ENCODE measurements at regions not wholly inside any gene's neighbourhood (a gene's known extent, or its start where the extent isn't known, plus 50 kb on each side); places are given as distances from the start of the nearest gene placed in this dataset.
A peak's percentile ranks its signal among the peaks of the same experiment; 100 is the strongest.

DNA sequence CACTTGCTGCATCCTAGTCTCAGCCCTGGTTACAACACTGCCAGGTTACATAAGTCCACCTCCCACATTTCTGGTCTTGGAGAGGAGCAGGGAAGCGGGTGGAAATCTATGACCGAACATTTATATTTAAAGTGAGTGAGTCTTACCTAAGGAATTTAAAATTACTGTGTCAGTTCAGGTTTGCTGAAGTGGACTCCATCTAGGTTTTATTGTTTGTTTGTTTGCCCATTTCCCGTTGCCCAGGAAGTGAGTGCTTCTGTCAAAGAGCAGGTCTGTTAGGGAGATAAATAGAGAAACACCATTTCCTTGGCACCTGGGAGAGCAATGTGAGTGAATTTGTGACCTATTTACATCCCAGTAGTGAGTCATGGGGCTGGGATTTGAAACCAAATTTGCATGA is 179.5 kb downstream of the KIF4B start:
- TF ChIP-seq, protein P1, sequence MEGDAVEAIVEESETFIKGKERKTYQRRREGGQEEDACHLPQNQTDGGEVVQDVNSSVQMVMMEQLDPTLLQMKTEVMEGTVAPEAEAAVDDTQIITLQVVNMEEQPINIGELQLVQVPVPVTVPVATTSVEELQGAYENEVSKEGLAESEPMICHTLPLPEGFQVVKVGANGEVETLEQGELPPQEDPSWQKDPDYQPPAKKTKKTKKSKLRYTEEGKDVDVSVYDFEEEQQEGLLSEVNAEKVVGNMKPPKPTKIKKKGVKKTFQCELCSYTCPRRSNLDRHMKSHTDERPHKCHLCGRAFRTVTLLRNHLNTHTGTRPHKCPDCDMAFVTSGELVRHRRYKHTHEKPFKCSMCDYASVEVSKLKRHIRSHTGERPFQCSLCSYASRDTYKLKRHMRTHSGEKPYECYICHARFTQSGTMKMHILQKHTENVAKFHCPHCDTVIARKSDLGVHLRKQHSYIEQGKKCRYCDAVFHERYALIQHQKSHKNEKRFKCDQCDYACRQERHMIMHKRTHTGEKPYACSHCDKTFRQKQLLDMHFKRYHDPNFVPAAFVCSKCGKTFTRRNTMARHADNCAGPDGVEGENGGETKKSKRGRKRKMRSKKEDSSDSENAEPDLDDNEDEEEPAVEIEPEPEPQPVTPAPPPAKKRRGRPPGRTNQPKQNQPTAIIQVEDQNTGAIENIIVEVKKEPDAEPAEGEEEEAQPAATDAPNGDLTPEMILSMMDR (conservative IDR thresholded peaks at IDR 0.05) = no peak
- peaks cover 10% of the 10 kb centered on the region for H3K4me1 Mint-ChIP-seq
- H3K9me3 Mint-ChIP-seq = no peaks in the 10 kb centered on the region
- H3K9me3 ChIP-seq (ENCODE audit: control insufficient read depth, low read length) = no peaks in the 10 kb centered on the region
- no peaks in the 10 kb centered on the region for H3K27me3 ChIP-seq (ENCODE audit: control insufficient read depth, insufficient read depth, low read length, poor library complexity, severe bottlenecking)
- peak overlapping the region; percentile 56 for H3K27ac Mint-ChIP-seq
- DNase-seq = no peak
- H3K4me3 Mint-ChIP-seq = no peak overlapping the region
- no peaks in the 10 kb centered on the region for H3K36me3 Mint-ChIP-seq (ENCODE audit: low read depth)
- no peaks in the 10 kb centered on the region for H3K27me3 Mint-ChIP-seq (ENCODE audit: insufficient read depth)
- no peaks in the 10 kb centered on the region for H3K4me1 ChIP-seq (ENCODE audit: control insufficient read depth, insufficient read depth, low read length)
- H3K9ac ChIP-seq (ENCODE audit: extremely low read depth, low read length, poor library complexity, severe bottlenecking) = no peak overlapping the region
- no peak overlapping the region for H3K4me3 ChIP-seq (ENCODE audit: low read length)
- WGBS, 2 experiments (ENCODE audit: insufficient coverage in 1 of 2, insufficient read length in 1 of 2) = 86 to 100% methylated on average over 1 to 3 of the region's 3 CpGs
- H3K36me3 ChIP-seq (ENCODE audit: control insufficient read depth, insufficient read depth, low read length) = no peaks in the 10 kb centered on the region
- H3K27ac ChIP-seq (ENCODE audit: low read depth, low read length) = no peak overlapping the region

DNA sequence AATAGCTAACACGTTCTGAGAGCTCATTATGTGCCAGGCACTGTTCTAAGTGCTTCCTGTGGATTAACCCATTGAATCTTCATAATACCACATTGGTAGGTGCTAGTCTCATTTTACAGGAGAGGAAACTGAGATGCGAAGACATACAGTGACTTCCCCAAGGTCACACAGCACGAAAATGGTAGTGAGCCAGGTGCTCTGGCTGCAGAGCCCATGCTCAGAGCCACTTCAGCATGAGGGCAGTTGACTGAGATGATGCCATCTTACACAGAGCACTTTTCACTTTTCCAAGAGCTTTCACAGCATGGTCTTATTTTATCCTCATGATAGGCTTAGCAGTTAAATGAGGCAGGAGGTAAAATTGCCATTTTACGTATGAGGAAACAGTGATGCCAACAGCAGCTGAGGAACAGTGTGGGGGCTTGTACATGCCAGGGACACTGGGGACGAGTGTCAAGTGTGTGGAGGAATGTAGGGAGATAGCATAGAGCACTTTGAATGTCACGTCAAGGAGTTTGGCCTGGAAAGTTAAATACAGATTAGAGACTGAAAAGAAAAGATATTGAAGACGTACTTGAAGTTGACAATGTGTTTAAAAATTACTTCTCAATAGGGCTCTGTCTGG is 180.0 kb downstream of the KIF4B start:
- H3K9ac ChIP-seq (ENCODE audit: extremely low read depth, low read length, poor library complexity, severe bottlenecking) = no peak overlapping the region
- no peak overlapping the region for H3K27ac Mint-ChIP-seq
- no peak overlapping the region for H3K4me3 Mint-ChIP-seq
- TF ChIP-seq, protein P1 (conservative IDR thresholded peaks at IDR 0.05) = no peak
- H3K27me3 Mint-ChIP-seq (ENCODE audit: insufficient read depth) = no peaks in the 10 kb centered on the region
- no peaks in the 10 kb centered on the region for H3K4me1 ChIP-seq (ENCODE audit: control insufficient read depth, insufficient read depth, low read length)
- no peak overlapping the region for H3K27ac ChIP-seq (ENCODE audit: low read depth, low read length)
- H3K27me3 ChIP-seq (ENCODE audit: control insufficient read depth, insufficient read depth, low read length, poor library complexity, severe bottlenecking) = no peaks in the 10 kb centered on the region
- H3K9me3 ChIP-seq (ENCODE audit: control insufficient read depth, low read length) = no peaks in the 10 kb centered on the region
- WGBS, 2 experiments (ENCODE audit: insufficient coverage in 1 of 2, insufficient read length in 1 of 2) = 91 to 95% methylated on average over 6 to 7 of the region's 7 CpGs
- no peaks in the 10 kb centered on the region for H3K36me3 ChIP-seq (ENCODE audit: control insufficient read depth, insufficient read depth, low read length)
- H3K9me3 Mint-ChIP-seq = peaks cover 4% of the 10 kb centered on the region
- no peak overlapping the region for H3K4me3 ChIP-seq (ENCODE audit: low read length)
- no peaks in the 10 kb centered on the region for H3K36me3 Mint-ChIP-seq (ENCODE audit: low read depth)
- H3K4me1 Mint-ChIP-seq = peaks cover 10% of the 10 kb centered on the region
- DNase-seq = no peak

- Mint-ChIP-seq H3K9me3 (peaks cover 33% of the 10 kb centered on the region), H3K36me3 (ENCODE audit: low read depth) (no peaks in the 10 kb centered on the region), H3K4me1 (no peaks in the 10 kb centered on the region), H3K27ac (no peak overlapping the region), H3K4me3 (no peak overlapping the region), H3K27me3 (ENCODE audit: insufficient read depth) (no peaks in the 10 kb centered on the region)
- Histone ChIP-seq H3K4me1 (ENCODE audit: control insufficient read depth, insufficient read depth, low read length) (no peaks in the 10 kb centered on the region), H3K36me3 (ENCODE audit: control insufficient read depth, insufficient read depth, low read length) (no peaks in the 10 kb centered on the region), H3K9me3 (ENCODE audit: control insufficient read depth, low read length) (no peaks in the 10 kb centered on the region), H3K4me3 (ENCODE audit: low read length) (no peak overlapping the region), H3K27ac (ENCODE audit: low read depth, low read length) (no peak overlapping the region), H3K27me3 (ENCODE audit: control insufficient read depth, insufficient read depth, low read length, poor library complexity, severe bottlenecking) (no peaks in the 10 kb centered on the region), H3K9ac (ENCODE audit: extremely low read depth, low read length, poor library complexity, severe bottlenecking) (no peak overlapping the region)
- TF ChIP-seq, protein P1 (conservative IDR thresholded peaks at IDR 0.05) = no peak
- 60 to 91% methylated on average over 1 to 4 of the region's 4 CpGs for WGBS, 2 experiments (ENCODE audit: insufficient coverage in 1 of 2, insufficient read length in 1 of 2)
- DNase-seq = no peak
Observed at GRCh38 chr5:155200608-155201007, 187.1 kb downstream of the KIF4B start.
